HEK293 (cell line): ENCODE measurements at regions not wholly inside any gene's neighbourhood (a gene's known extent, or its start where the extent isn't known, plus 50 kb on each side); places are given as distances from the start of the nearest gene placed in this dataset.

ENCODE experiments used
- CTCF ChIP-seq: fragments of 450-650 bp; formaldehyde crosslinking; IDR thresholded peaks from 2 replicates; pipeline ENCODE4 v1.5.1; 2016; ENCODE audit warnings: missing biosample characterization, missing genetic modification characterization
- WT1 ChIP-seq: fragments of 450-650 bp; formaldehyde crosslinking; IDR thresholded peaks from 2 replicates; pipeline ENCODE4 v1.5.1; 2016; ENCODE audit warnings: missing biosample characterization, missing genetic modification characterization
- ZBTB21 ChIP-seq: fragments of 450-650 bp; formaldehyde crosslinking; IDR thresholded peaks from 2 replicates; pipeline ENCODE4 v1.5.1; 2017; ENCODE audit warnings: missing biosample characterization, missing genetic modification characterization

- TF ChIP-seq CTCF (no peak), ZBTB21 (tag by site-specific recombination) (no peak), WT1 (tag by site-specific recombination) (no peak)
Observed at GRCh38 chr18:78830161-78830560, 149.5 kb upstream of the SALL3 start.
